Tibial nerve (tissue), 4 donors: ENCODE measurements at regions not wholly inside any gene's neighbourhood (a gene's known extent, or its start where the extent isn't known, plus 50 kb on each side); places are given as distances from the start of the nearest gene placed in this dataset.

ENCODE experiments used
- DNase-seq, 2 donors: peaks; one replicate each; pipeline ENCODE4 v3.0.0-alpha.2; 2019; ENCODE audit warnings: low spot score in 2 of 2
- H3K27ac ChIP-seq, 4 donors: fragments of 200-600 bp; sonication (generic) in 3 of 4; one replicate each; pipeline ENCODE4 v1.5.1; 2017 to 2019; ENCODE audit warnings: mild to moderate bottlenecking in 1 of 4
- H3K27me3 ChIP-seq, 2 donors: fragments of 200-600 bp; sonication (generic) in 1 of 2; one replicate each; pipeline versions ENCODE4 v1.5.1 to v1.6.0; 2017 to 2019
- H3K36me3 ChIP-seq, 3 donors: fragments of 200-600 bp; sonication (generic); one replicate each; pipeline ENCODE4 v1.5.1; 2018 to 2019
- H3K4me1 ChIP-seq, 4 donors: fragments of 200-600 bp; sonication (generic) in 3 of 4; one replicate each; pipeline ENCODE4 v1.5.1; 2017 to 2019
- H3K4me3 ChIP-seq, 4 donors: fragments of 200-600 bp; sonication (generic) in 3 of 4; one replicate each; pipeline ENCODE4 v1.5.1; 2017 to 2019; ENCODE audit warnings: mild to moderate bottlenecking in 1 of 4, moderate library complexity in 1 of 4
- H3K9me3 ChIP-seq, 4 donors: fragments of 200-600 bp; sonication (generic) in 3 of 4; one replicate each; pipeline ENCODE4 v1.5.1; 2017 to 2019
- CTCF ChIP-seq, 5 experiments: fragments of 200-600 bp in 3 of 5; fragments of 450-650 bp in 2 of 5; sonication (generic) in 3 of 5; IDR thresholded peaks; one replicate each; pipeline ENCODE4 v1.5.1; 2016 to 2019; ENCODE audit warnings: antibody characterized with exemption in 5 of 5, mild to moderate bottlenecking in 3 of 5, moderate library complexity in 2 of 5
- EP300 ChIP-seq, 2 donors: sonication (generic); formaldehyde crosslinking; IDR thresholded peaks; one replicate each; pipeline ENCODE4 v1.6.1; 2017; ENCODE audit warnings: antibody characterized with exemption in 2 of 2, mild to moderate bottlenecking in 1 of 2
- POLR2A ChIP-seq, 2 donors: fragments of 450-650 bp; IDR thresholded peaks; one replicate each; pipeline ENCODE4 v1.6.1; 2017; ENCODE audit warnings: antibody characterized with exemption in 2 of 2, mild to moderate bottlenecking in 2 of 2, moderate library complexity in 2 of 2
- WGBS, 2 donors: methylation state at CpG; one replicate each; pipeline ENCODE4 v1.1.5; 2018; 5-methylcytosine and 5-hydroxymethylcytosine counted together

GRCh38 chr16:9441012-9441411 is 349.6 kb downstream of the HAPSTR1 start:
- Histone ChIP-seq H3K27ac (no peak overlapping the region), H3K9me3 (peaks cover 0 to 4% (median 0%) of the 10 kb centered on the region in 4 donors), H3K36me3 (no peaks in the 10 kb centered on the region), H3K4me1 (no peaks in the 10 kb centered on the region), H3K4me3 (no peak overlapping the region), H3K27me3 (no peaks in the 10 kb centered on the region)
- WGBS, 2 donors: 13 to 22% methylated on average over 4 of the region's 4 CpGs
- TF ChIP-seq POLR2A (IDR thresholded peaks at IDR 0.05) (no peak), EP300 (IDR thresholded peaks at IDR 0.05) (no peak), CTCF (IDR thresholded peaks at IDR 0.05) (no peak)
- DNase-seq: no peak

GRCh38 chr16:9443864-9444263 is 352.4 kb downstream of the HAPSTR1 start:
- TF ChIP-seq CTCF (IDR thresholded peaks at IDR 0.05): no peak
- TF ChIP-seq POLR2A (IDR thresholded peaks at IDR 0.05): no peak
- TF ChIP-seq EP300 (IDR thresholded peaks at IDR 0.05): no peak
- H3K9me3 ChIP-seq: peaks cover 0 to 4% (median 0%) of the 10 kb centered on the region in 4 donors
- H3K27ac ChIP-seq: no peak overlapping the region
- no peaks in the 10 kb centered on the region for H3K36me3 ChIP-seq
- WGBS, 2 donors: 43 to 57% methylated on average over 3 of the region's 3 CpGs
- no peaks in the 10 kb centered on the region for H3K4me1 ChIP-seq
- no peak for DNase-seq
- no peak overlapping the region for H3K4me3 ChIP-seq
- H3K27me3 ChIP-seq: no peaks in the 10 kb centered on the region

GRCh38 chr16:9446471-9447194 is 355.2 kb downstream of the HAPSTR1 start:
- no peak for TF ChIP-seq EP300 (IDR thresholded peaks at IDR 0.05)
- TF ChIP-seq POLR2A (IDR thresholded peaks at IDR 0.05): no peak
- Histone ChIP-seq H3K36me3 (no peaks in the 10 kb centered on the region), H3K27ac (no peak overlapping the region), H3K27me3 (no peaks in the 10 kb centered on the region), H3K4me1 (no peaks in the 10 kb centered on the region), H3K9me3 (peaks cover 0 to 14% (median 1%) of the 10 kb centered on the region in 4 donors), H3K4me3 (no peak overlapping the region)
- no peak for DNase-seq
- 72 to 78% methylated on average over 6 of the region's 6 CpGs for WGBS, 2 donors

GRCh38 chr16:9447195-9447551 is 355.7 kb downstream of the HAPSTR1 start:
- Histone ChIP-seq H3K27me3 (no peaks in the 10 kb centered on the region), H3K36me3 (no peaks in the 10 kb centered on the region), H3K4me1 (no peaks in the 10 kb centered on the region), H3K4me3 (no peak overlapping the region), H3K9me3 (peaks cover 0 to 14% (median 1%) of the 10 kb centered on the region in 4 donors), H3K27ac (no peak overlapping the region)
- no peak for DNase-seq
- TF ChIP-seq EP300 (IDR thresholded peaks at IDR 0.05) (no peak), POLR2A (IDR thresholded peaks at IDR 0.05) (no peak), CTCF (IDR thresholded peaks at IDR 0.05) (no peak)
- 45 to 48% methylated on average over 2 of the region's 2 CpGs for WGBS, 2 donors

- H3K4me1 ChIP-seq: no peaks in the 10 kb centered on the region
- no peaks in the 10 kb centered on the region for H3K27me3 ChIP-seq
- no peak overlapping the region for H3K4me3 ChIP-seq
- TF ChIP-seq EP300 (IDR thresholded peaks at IDR 0.05) (no peak), CTCF (IDR thresholded peaks at IDR 0.05) (no peak), POLR2A (IDR thresholded peaks at IDR 0.05) (no peak)
- DNase-seq: no peak
- peaks cover 0 to 14% (median 1%) of the 10 kb centered on the region in 4 donors for H3K9me3 ChIP-seq
- 76 to 78% methylated on average over 4 of the region's 4 CpGs for WGBS, 2 donors
- no peak overlapping the region for H3K27ac ChIP-seq
- H3K36me3 ChIP-seq: no peaks in the 10 kb centered on the region
Observed at GRCh38 chr16:9447699-9448098, 356.3 kb downstream of the HAPSTR1 start.
